ENCODE measurements at regions not wholly inside any gene's neighbourhood (a gene's known extent, or its start where the extent isn't known, plus 50 kb on each side); places are given as distances from the start of the nearest gene placed in this dataset.

- TF ChIP-seq POLR2A (IDR thresholded peaks at IDR 0.05): no peak
- TF ChIP-seq, protein P1, sequence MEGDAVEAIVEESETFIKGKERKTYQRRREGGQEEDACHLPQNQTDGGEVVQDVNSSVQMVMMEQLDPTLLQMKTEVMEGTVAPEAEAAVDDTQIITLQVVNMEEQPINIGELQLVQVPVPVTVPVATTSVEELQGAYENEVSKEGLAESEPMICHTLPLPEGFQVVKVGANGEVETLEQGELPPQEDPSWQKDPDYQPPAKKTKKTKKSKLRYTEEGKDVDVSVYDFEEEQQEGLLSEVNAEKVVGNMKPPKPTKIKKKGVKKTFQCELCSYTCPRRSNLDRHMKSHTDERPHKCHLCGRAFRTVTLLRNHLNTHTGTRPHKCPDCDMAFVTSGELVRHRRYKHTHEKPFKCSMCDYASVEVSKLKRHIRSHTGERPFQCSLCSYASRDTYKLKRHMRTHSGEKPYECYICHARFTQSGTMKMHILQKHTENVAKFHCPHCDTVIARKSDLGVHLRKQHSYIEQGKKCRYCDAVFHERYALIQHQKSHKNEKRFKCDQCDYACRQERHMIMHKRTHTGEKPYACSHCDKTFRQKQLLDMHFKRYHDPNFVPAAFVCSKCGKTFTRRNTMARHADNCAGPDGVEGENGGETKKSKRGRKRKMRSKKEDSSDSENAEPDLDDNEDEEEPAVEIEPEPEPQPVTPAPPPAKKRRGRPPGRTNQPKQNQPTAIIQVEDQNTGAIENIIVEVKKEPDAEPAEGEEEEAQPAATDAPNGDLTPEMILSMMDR (IDR thresholded peaks at IDR 0.05): no peak
Observed at GRCh38 chr1:182283746-182284544, 107.6 kb downstream of the GLUL start.

All from heart left ventricle (tissue), 13 donors.